Inflammatory macrophage treated with lipopolysaccharide for 4 hours (primary cell): ENCODE measurements at regions not wholly inside any gene's neighbourhood (a gene's known extent, or its start where the extent isn't known, plus 50 kb on each side); places are given as distances from the start of the nearest gene placed in this dataset.

Experiments used
- DNase-seq: peaks from one replicate; pipeline ENCODE4 v3.0.0-alpha.2; 2020

GRCh38 chr1:234708700-234709395 lies 98.9 kb upstream of the IRF2BP2 start:
- no peak for DNase-seq

- peak; percentile 81 for DNase-seq
Observed at GRCh38 chr1:234707641-234708040, 97.7 kb upstream of the IRF2BP2 start.

- DNase-seq, result no peak
Observed at GRCh38 chr1:234706931-234707330, 97.0 kb upstream of the IRF2BP2 start.

GRCh38 chr1:234706199-234706598 lies 96.2 kb upstream of the IRF2BP2 start:
- DNase-seq, result no peak

GRCh38 chr1:234705615-234706014 lies 95.6 kb upstream of the IRF2BP2 start:
- DNase-seq, result peak; percentile 45

- no peak for DNase-seq
Observed at GRCh38 chr1:234704106-234704887, 94.3 kb upstream of the IRF2BP2 start.

GRCh38 chr1:234702342-234703000 lies 92.5 kb upstream of the IRF2BP2 start:
- DNase-seq, result no peak

GRCh38 chr1:234701737-234702341 lies 91.9 kb upstream of the IRF2BP2 start:
- no peak for DNase-seq

- DNase-seq, result peak; percentile 85
Observed at GRCh38 chr1:234699795-234700665, 90.1 kb upstream of the IRF2BP2 start.

GRCh38 chr1:234698686-234699085 lies 88.7 kb upstream of the IRF2BP2 start:
- no peak for DNase-seq

- no peak for DNase-seq
Observed at GRCh38 chr1:234697741-234698140, 87.8 kb upstream of the IRF2BP2 start.

GRCh38 chr1:234697015-234697414 lies 87.0 kb upstream of the IRF2BP2 start:
- DNase-seq, result no peak

- DNase-seq, result no peak
Observed at GRCh38 chr1:234696148-234696576, 86.2 kb upstream of the IRF2BP2 start.

GRCh38 chr1:234694661-234695060 lies 84.7 kb upstream of the IRF2BP2 start:
- DNase-seq, result no peak

- no peak for DNase-seq
Observed at GRCh38 chr1:234692966-234693580, 83.1 kb upstream of the IRF2BP2 start.

- DNase-seq, result no peak
Observed at GRCh38 chr1:234691567-234691966, 81.6 kb upstream of the IRF2BP2 start.

- DNase-seq, result peak; percentile 83
Observed at GRCh38 chr1:234690872-234691271, 80.9 kb upstream of the IRF2BP2 start.

GRCh38 chr1:234689236-234689635 lies 79.3 kb upstream of the IRF2BP2 start:
- no peak for DNase-seq

GRCh38 chr1:234687011-234687410 lies 77.0 kb upstream of the IRF2BP2 start:
- DNase-seq, result no peak

- no peak for DNase-seq
Observed at GRCh38 chr1:234686035-234686434, 76.1 kb upstream of the IRF2BP2 start.

- peak; percentile 37 for DNase-seq
Observed at GRCh38 chr1:234684856-234685255, 74.9 kb upstream of the IRF2BP2 start.
